ENCODE measurements at regions not wholly inside any gene's neighbourhood (a gene's known extent, or its start where the extent isn't known, plus 50 kb on each side); places are given as distances from the start of the nearest gene placed in this dataset.
"Not testable (repeated sequence)": the region's sequence is repeated elsewhere in the genome, so short reads cannot be mapped to it uniquely, and the experiment has no call there.

- Mint-ChIP-seq H3K4me1 (no peaks in the 10 kb centered on the region), H3K36me3 (no peaks in the 10 kb centered on the region), H3K4me3 (no peak overlapping the region), H3K9me3 (peaks cover 6% of the 10 kb centered on the region), H3K27me3 (no peaks in the 10 kb centered on the region), H3K27ac (no peak overlapping the region)
- ATAC-seq: no peak
Measured at GRCh38 chr10:130967161-130967560, 344.4 kb downstream of the TCERG1L start.

GRCh38 chr10:130967784-130968183, 343.7 kb downstream of the TCERG1L start:
- Mint-ChIP-seq H3K27ac (no peak overlapping the region), H3K36me3 (no peaks in the 10 kb centered on the region), H3K4me3 (no peak overlapping the region), H3K4me1 (no peaks in the 10 kb centered on the region), H3K27me3 (no peaks in the 10 kb centered on the region), H3K9me3 (peaks cover 6% of the 10 kb centered on the region)
- ATAC-seq: no peak

GRCh38 chr10:130968511-130968910, 343.0 kb downstream of the TCERG1L start:
- no peaks in the 10 kb centered on the region for H3K36me3 Mint-ChIP-seq
- no peaks in the 10 kb centered on the region for H3K4me1 Mint-ChIP-seq
- H3K27ac Mint-ChIP-seq: no peak overlapping the region
- H3K27me3 Mint-ChIP-seq: no peaks in the 10 kb centered on the region
- ATAC-seq: no peak
- no peak overlapping the region for H3K4me3 Mint-ChIP-seq
- peaks cover 6% of the 10 kb centered on the region for H3K9me3 Mint-ChIP-seq

- H3K27ac Mint-ChIP-seq: no peak overlapping the region
Measured at GRCh38 chr10:130968964-130969363, 342.6 kb downstream of the TCERG1L start.

GRCh38 chr10:130969700-130970099, 341.8 kb downstream of the TCERG1L start:
- Mint-ChIP-seq H3K9me3 (peaks cover 6% of the 10 kb centered on the region), H3K36me3 (no peaks in the 10 kb centered on the region), H3K27me3 (no peaks in the 10 kb centered on the region), H3K4me1 (no peaks in the 10 kb centered on the region), H3K4me3 (no peak overlapping the region), H3K27ac (no peak overlapping the region)
- ATAC-seq: no peak

More at GRCh38 chr10:130968964-130969363, 342.6 kb downstream of the TCERG1L start:
- H3K9me3 Mint-ChIP-seq: peaks cover 6% of the 10 kb centered on the region
- H3K4me3 Mint-ChIP-seq: no peak overlapping the region
- no peak for ATAC-seq
- H3K36me3 Mint-ChIP-seq: no peaks in the 10 kb centered on the region
- no peaks in the 10 kb centered on the region for H3K4me1 Mint-ChIP-seq
- H3K27me3 Mint-ChIP-seq: no peaks in the 10 kb centered on the region

GRCh38 chr10:130970341-130971122, 341.0 kb downstream of the TCERG1L start:
- Mint-ChIP-seq H3K4me3 (no peak overlapping the region), H3K27me3 (no peaks in the 10 kb centered on the region), H3K4me1 (no peaks in the 10 kb centered on the region), H3K27ac (no peak overlapping the region), H3K36me3 (no peaks in the 10 kb centered on the region), H3K9me3 (peaks cover 6% of the 10 kb centered on the region)
- ATAC-seq: peak; percentile 43

GRCh38 chr10:130971123-130971435, 340.4 kb downstream of the TCERG1L start:
- Mint-ChIP-seq H3K9me3 (peaks cover 9% of the 10 kb centered on the region), H3K27ac (no peak overlapping the region), H3K27me3 (no peaks in the 10 kb centered on the region), H3K4me3 (no peak overlapping the region), H3K36me3 (no peaks in the 10 kb centered on the region), H3K4me1 (no peaks in the 10 kb centered on the region)
- ATAC-seq: no peak

- peaks cover 6% of the 10 kb centered on the region for H3K9me3 Mint-ChIP-seq
- H3K27me3 Mint-ChIP-seq: no peaks in the 10 kb centered on the region
- no peak for ATAC-seq
- H3K36me3 Mint-ChIP-seq: no peaks in the 10 kb centered on the region
- H3K4me1 Mint-ChIP-seq: no peaks in the 10 kb centered on the region
- no peak overlapping the region for H3K4me3 Mint-ChIP-seq
- H3K27ac Mint-ChIP-seq: no peak overlapping the region
Measured at GRCh38 chr10:130973127-130973839, 338.2 kb downstream of the TCERG1L start.

GRCh38 chr10:130974166-130974565, 337.4 kb downstream of the TCERG1L start:
- Mint-ChIP-seq H3K27me3 (no peaks in the 10 kb centered on the region), H3K4me1 (no peaks in the 10 kb centered on the region), H3K36me3 (no peaks in the 10 kb centered on the region), H3K9me3 (peaks cover 6% of the 10 kb centered on the region), H3K27ac (no peak overlapping the region), H3K4me3 (no peak overlapping the region)
- no peak for ATAC-seq

GRCh38 chr10:130975351-130975750, 336.2 kb downstream of the TCERG1L start:
- H3K27me3 Mint-ChIP-seq, H3K4me1 Mint-ChIP-seq, H3K36me3 Mint-ChIP-seq, H3K9me3 Mint-ChIP-seq, H3K4me3 Mint-ChIP-seq, H3K27ac Mint-ChIP-seq, ATAC-seq: not testable (repeated sequence)

- no peak for ATAC-seq
- H3K36me3 Mint-ChIP-seq: no peaks in the 10 kb centered on the region
- no peak overlapping the region for H3K4me3 Mint-ChIP-seq
- no peaks in the 10 kb centered on the region for H3K4me1 Mint-ChIP-seq
- H3K9me3 Mint-ChIP-seq: peaks cover 14% of the 10 kb centered on the region
- H3K27ac Mint-ChIP-seq: no peak overlapping the region
- H3K27me3 Mint-ChIP-seq: no peaks in the 10 kb centered on the region
Measured at GRCh38 chr10:130982802-130983201, 328.7 kb downstream of the TCERG1L start.

- ATAC-seq: no peak
- Mint-ChIP-seq H3K27me3 (no peaks in the 10 kb centered on the region), H3K36me3 (no peaks in the 10 kb centered on the region), H3K4me3 (no peak overlapping the region), H3K27ac (no peak overlapping the region), H3K4me1 (no peaks in the 10 kb centered on the region), H3K9me3 (peaks cover 14% of the 10 kb centered on the region)
Measured at GRCh38 chr10:130983749-130984148, 327.8 kb downstream of the TCERG1L start.

- Mint-ChIP-seq H3K27ac (no peak overlapping the region), H3K36me3 (no peaks in the 10 kb centered on the region), H3K9me3 (peaks cover 13% of the 10 kb centered on the region), H3K4me1 (no peaks in the 10 kb centered on the region), H3K4me3 (no peak overlapping the region), H3K27me3 (no peaks in the 10 kb centered on the region)
- ATAC-seq: no peak
Measured at GRCh38 chr10:130984686-130985085, 326.8 kb downstream of the TCERG1L start.

GRCh38 chr10:130985158-130985753, 326.3 kb downstream of the TCERG1L start:
- H3K27me3 Mint-ChIP-seq: no peaks in the 10 kb centered on the region
- peaks cover 11% of the 10 kb centered on the region for H3K9me3 Mint-ChIP-seq
- no peak overlapping the region for H3K4me3 Mint-ChIP-seq
- ATAC-seq: no peak
- H3K27ac Mint-ChIP-seq: no peak overlapping the region
- H3K36me3 Mint-ChIP-seq: no peaks in the 10 kb centered on the region
- H3K4me1 Mint-ChIP-seq: no peaks in the 10 kb centered on the region

- H3K27ac Mint-ChIP-seq: no peak overlapping the region
- H3K27me3 Mint-ChIP-seq: no peaks in the 10 kb centered on the region
- no peak overlapping the region for H3K4me3 Mint-ChIP-seq
- ATAC-seq: no peak
- no peaks in the 10 kb centered on the region for H3K36me3 Mint-ChIP-seq
- H3K9me3 Mint-ChIP-seq: peaks cover 11% of the 10 kb centered on the region
- no peaks in the 10 kb centered on the region for H3K4me1 Mint-ChIP-seq
Measured at GRCh38 chr10:130986846-130987245, 324.7 kb downstream of the TCERG1L start.

GRCh38 chr10:130987401-130987800, 324.1 kb downstream of the TCERG1L start:
- no peaks in the 10 kb centered on the region for H3K36me3 Mint-ChIP-seq
- H3K27ac Mint-ChIP-seq: no peak overlapping the region
- no peaks in the 10 kb centered on the region for H3K4me1 Mint-ChIP-seq
- H3K9me3 Mint-ChIP-seq: peaks cover 11% of the 10 kb centered on the region
- no peak for ATAC-seq
- no peaks in the 10 kb centered on the region for H3K27me3 Mint-ChIP-seq
- no peak overlapping the region for H3K4me3 Mint-ChIP-seq
